ENCODE measurements at regions not wholly inside any gene's neighbourhood (a gene's known extent, or its start where the extent isn't known, plus 50 kb on each side); places are given as distances from the start of the nearest gene placed in this dataset.

DNA sequence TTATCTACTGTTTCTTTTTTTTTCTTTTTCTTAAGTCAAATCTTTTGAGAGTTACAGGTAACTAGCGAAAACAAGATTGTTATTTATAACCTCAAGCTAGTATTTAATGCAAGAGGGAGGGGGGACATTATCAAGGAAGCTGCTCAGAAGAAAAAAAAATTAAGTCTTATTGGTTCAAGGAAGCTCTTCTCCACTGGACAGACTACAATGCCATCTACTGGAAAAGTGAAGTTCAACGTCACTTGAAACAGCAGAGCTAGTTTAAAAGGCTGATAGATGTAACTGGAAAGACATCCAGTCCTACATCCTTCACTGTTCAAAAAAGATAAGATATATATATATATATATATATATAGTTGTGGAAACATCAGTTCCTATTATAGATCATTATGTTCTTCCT, 418.0 kb upstream of the PSMD7 start:
- H3K27ac ChIP-seq = no peak overlapping the region
- H3K4me3 ChIP-seq = no peak overlapping the region
- no peaks in the 10 kb centered on the region for H3K36me3 ChIP-seq
- TF ChIP-seq, protein P1, sequence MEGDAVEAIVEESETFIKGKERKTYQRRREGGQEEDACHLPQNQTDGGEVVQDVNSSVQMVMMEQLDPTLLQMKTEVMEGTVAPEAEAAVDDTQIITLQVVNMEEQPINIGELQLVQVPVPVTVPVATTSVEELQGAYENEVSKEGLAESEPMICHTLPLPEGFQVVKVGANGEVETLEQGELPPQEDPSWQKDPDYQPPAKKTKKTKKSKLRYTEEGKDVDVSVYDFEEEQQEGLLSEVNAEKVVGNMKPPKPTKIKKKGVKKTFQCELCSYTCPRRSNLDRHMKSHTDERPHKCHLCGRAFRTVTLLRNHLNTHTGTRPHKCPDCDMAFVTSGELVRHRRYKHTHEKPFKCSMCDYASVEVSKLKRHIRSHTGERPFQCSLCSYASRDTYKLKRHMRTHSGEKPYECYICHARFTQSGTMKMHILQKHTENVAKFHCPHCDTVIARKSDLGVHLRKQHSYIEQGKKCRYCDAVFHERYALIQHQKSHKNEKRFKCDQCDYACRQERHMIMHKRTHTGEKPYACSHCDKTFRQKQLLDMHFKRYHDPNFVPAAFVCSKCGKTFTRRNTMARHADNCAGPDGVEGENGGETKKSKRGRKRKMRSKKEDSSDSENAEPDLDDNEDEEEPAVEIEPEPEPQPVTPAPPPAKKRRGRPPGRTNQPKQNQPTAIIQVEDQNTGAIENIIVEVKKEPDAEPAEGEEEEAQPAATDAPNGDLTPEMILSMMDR (IDR thresholded peaks at IDR 0.05) = peak; percentile 27 to 71
- no peak for DNase-seq (ENCODE audit: low spot score)
- H3K27me3 ChIP-seq = no peaks in the 10 kb centered on the region
- no peaks in the 10 kb centered on the region for H3K4me1 ChIP-seq
- no peaks in the 10 kb centered on the region for H3K9me3 ChIP-seq

DNA sequence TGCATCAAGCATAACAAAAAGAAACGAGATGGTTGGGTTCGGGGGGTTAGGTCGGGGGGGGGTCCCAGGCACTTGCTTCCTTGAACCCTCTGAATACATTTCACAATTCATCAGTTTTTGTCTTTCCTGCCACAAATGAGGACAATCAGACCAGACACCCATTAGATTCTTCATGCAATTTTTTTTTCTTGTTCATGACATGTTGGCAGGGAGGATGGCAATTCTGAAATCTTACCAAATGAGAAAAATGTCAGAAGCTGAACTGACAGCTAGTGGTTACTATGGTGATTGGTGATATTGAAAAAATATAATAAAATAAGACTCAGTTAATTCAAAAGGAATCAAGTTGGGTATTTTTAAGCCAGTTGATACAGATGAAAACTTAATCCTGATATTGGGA, 419.5 kb upstream of the PSMD7 start:
- no peak for DNase-seq (ENCODE audit: low spot score)
- Histone ChIP-seq H3K9me3 (no peaks in the 10 kb centered on the region), H3K4me3 (no peak overlapping the region), H3K4me1 (no peaks in the 10 kb centered on the region), H3K27ac (no peak overlapping the region), H3K36me3 (no peaks in the 10 kb centered on the region), H3K27me3 (no peaks in the 10 kb centered on the region)
- TF ChIP-seq, protein P1 (IDR thresholded peaks at IDR 0.05) = no peak

DNA sequence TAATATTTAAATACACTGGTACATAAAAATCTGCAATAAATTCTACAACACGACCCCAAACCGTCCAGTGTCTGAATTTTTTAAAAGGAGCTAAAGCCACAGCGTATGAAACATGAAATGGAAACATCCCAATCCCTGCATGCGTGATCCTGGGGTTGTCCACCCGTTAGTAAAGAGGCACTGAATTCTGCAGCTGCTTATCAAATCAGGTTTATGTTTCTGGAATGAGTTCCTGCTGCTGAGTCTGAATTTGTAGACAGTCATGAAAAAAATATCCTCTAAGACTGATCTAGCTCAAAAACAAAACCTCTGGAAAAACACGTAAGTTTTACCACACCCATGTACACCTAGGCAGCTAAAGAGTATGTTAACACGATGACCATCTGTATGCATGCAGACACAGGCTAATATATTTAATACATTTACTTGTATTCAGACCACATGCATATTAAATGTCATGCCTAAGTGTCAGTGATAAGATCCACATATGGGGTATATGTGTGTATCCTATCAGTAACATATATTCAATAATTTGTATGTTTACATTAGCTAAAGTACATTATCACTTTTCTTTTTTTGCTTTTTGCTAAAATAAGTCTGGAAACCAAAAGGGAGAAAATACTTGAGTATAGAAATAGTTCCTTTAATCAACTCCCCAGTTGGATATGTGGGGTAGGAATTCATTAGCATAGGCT, 420.5 kb upstream of the PSMD7 start:
- H3K36me3 ChIP-seq = no peaks in the 10 kb centered on the region
- no peaks in the 10 kb centered on the region for H3K4me1 ChIP-seq
- no peak overlapping the region for H3K4me3 ChIP-seq
- TF ChIP-seq, protein P1 (IDR thresholded peaks at IDR 0.05) = no peak
- no peaks in the 10 kb centered on the region for H3K27me3 ChIP-seq
- no peak overlapping the region for H3K27ac ChIP-seq
- H3K9me3 ChIP-seq = no peaks in the 10 kb centered on the region
- DNase-seq (ENCODE audit: low spot score) = no peak

DNA sequence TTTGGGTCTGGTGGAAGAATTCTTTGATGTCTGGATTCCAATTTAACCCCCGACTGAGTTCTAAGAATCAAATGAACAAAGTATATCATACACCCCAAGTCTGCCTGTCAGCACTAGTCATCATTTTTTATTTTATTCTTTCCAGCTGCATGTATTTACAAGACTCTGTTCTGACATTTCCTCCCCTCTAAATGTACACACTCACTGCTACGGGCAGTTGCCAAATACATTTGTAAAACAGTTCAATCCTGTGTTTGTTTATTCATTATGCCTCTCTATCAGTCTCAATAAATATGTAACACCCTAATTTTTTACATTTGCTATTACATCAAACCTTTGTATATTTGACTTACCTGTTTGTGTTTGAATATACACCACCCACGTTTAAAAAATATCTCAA, 422.3 kb upstream of the PSMD7 start:
- no peak overlapping the region for H3K4me3 ChIP-seq
- no peaks in the 10 kb centered on the region for H3K36me3 ChIP-seq
- TF ChIP-seq, protein P1 (IDR thresholded peaks at IDR 0.05) = no peak
- no peaks in the 10 kb centered on the region for H3K4me1 ChIP-seq
- no peak for DNase-seq (ENCODE audit: low spot score)
- H3K27ac ChIP-seq = no peak overlapping the region
- no peaks in the 10 kb centered on the region for H3K27me3 ChIP-seq
- H3K9me3 ChIP-seq = no peaks in the 10 kb centered on the region

DNA sequence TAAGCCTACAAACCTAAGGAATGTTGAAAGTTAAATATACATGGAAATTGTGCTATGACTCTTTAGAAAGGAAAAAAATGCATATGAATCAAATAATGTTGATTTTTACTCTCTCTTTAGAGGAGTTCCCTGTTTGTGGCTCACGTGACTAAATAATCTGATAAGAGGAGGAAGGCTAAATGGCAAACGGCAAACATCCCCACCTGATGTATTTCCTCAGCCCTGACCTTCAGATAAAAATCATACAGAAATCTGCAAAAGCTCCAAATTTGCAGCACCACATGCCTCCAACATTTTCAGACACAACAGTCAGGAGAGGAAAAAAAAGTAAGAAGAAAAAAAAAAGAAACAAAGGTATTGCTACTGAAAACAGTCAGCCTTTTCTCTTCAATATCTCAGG, 423.0 kb upstream of the PSMD7 start:
- Histone ChIP-seq H3K27me3 (no peaks in the 10 kb centered on the region), H3K27ac (no peak overlapping the region), H3K9me3 (no peaks in the 10 kb centered on the region), H3K4me3 (no peak overlapping the region), H3K36me3 (no peaks in the 10 kb centered on the region), H3K4me1 (no peaks in the 10 kb centered on the region)
- TF ChIP-seq, protein P1 (IDR thresholded peaks at IDR 0.05) = no peak
- no peak for DNase-seq (ENCODE audit: low spot score)

DNA sequence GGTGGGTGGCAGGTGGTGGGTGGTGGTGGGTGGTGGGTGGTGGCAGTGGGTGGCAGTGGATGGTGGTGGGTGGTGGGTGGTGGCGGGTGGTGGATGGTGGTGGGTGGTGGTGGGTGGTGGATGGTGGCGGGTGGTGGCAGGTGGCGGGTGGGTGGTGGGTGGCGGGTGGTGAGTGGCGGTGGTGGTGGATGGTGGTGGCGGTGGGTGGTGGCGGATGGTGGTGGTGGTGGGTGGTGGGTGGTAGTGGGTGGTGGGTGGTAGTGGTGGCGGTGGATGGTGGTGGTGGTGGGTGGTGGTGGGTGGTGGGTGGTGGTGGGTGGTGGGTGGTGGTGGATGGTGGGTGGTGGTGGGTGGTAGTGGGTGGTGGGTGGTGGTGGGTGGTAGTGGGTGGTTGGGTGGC, 423.8 kb upstream of the PSMD7 start:
- no peak overlapping the region for H3K27ac ChIP-seq
- H3K27me3 ChIP-seq = no peaks in the 10 kb centered on the region
- no peaks in the 10 kb centered on the region for H3K36me3 ChIP-seq
- TF ChIP-seq, protein P1 (IDR thresholded peaks at IDR 0.05) = no peak
- no peaks in the 10 kb centered on the region for H3K4me1 ChIP-seq
- no peak for DNase-seq (ENCODE audit: low spot score)
- no peak overlapping the region for H3K4me3 ChIP-seq
- no peaks in the 10 kb centered on the region for H3K9me3 ChIP-seq
